Transverse colon (tissue), 4 donors: ENCODE measurements at regions not wholly inside any gene's neighbourhood (a gene's known extent, or its start where the extent isn't known, plus 50 kb on each side); places are given as distances from the start of the nearest gene placed in this dataset.

ENCODE experiments used
- DNase-seq: peaks from one replicate; pipeline ENCODE4 v3.0.0-alpha.2; 2019
- H3K27ac ChIP-seq, 4 donors: fragments of 200-600 bp; sonication (generic); 2 replicates each; pipeline ENCODE4 v1.5.1; 2016 to 2018; ENCODE audit warnings: inconsistent platforms in 4 of 4
- H3K27me3 ChIP-seq: fragments of 200-600 bp; sonication (generic); 2 replicates; pipeline ENCODE4 v1.5.1; 2017; ENCODE audit warnings: inconsistent platforms
- H3K36me3 ChIP-seq, 4 donors: fragments of 200-600 bp; sonication (generic); 2 replicates each; pipeline ENCODE4 v1.5.1; 2017 to 2019; ENCODE audit warnings: inconsistent platforms in 4 of 4
- H3K4me1 ChIP-seq, 4 donors: fragments of 200-600 bp; sonication (generic); 2 replicates each; pipeline ENCODE4 v1.5.1; 2017 to 2020; ENCODE audit warnings: inconsistent platforms in 4 of 4
- H3K4me3 ChIP-seq, 4 donors: fragments of 200-600 bp; sonication (generic); 1 replicate in 1 of 4; 2 replicates in 3 of 4; pipeline versions ENCODE4 v1.5.1 to v1.6.1; 2017 to 2019; ENCODE audit warnings: inconsistent platforms in 4 of 4
- H3K9me3 ChIP-seq, 2 donors: fragments of 200-600 bp; sonication (generic); 2 replicates each; pipeline ENCODE4 v1.5.1; 2017 to 2019; ENCODE audit warnings: inconsistent platforms in 2 of 2
- CTCF ChIP-seq, 5 experiments: fragments of 200-600 bp in 3 of 5; fragments of 450-650 bp in 2 of 5; sonication (generic) in 3 of 5; IDR thresholded peaks; 1 replicate in 2 of 5; 2 replicates in 3 of 5; pipeline ENCODE4 v1.5.1; 2016 to 2017; ENCODE audit warnings: antibody characterized with exemption in 5 of 5, inconsistent platforms in 3 of 5, mild to moderate bottlenecking in 2 of 5, moderate library complexity in 1 of 5
- EP300 ChIP-seq: sonication (generic); formaldehyde crosslinking; IDR thresholded peaks from one replicate; pipeline ENCODE4 v1.6.1; 2017; ENCODE audit warnings: antibody characterized with exemption, low read depth
- POLR2A ChIP-seq: fragments of 450-650 bp; IDR thresholded peaks from one replicate; pipeline ENCODE4 v1.6.1; 2016; ENCODE audit warnings: antibody characterized with exemption, mild to moderate bottlenecking, moderate library complexity
- POLR2AphosphoS5 ChIP-seq, 3 donors: sonication (generic); formaldehyde crosslinking; IDR thresholded peaks; one replicate each; pipeline ENCODE4 v1.6.1; 2016; ENCODE audit warnings: antibody characterized with exemption in 3 of 3
- WGBS, 2 donors: methylation state at CpG; one replicate each; pipeline ENCODE4 v1.1.5; 2018; ENCODE audit warnings: low coverage in 1 of 2; 5-methylcytosine and 5-hydroxymethylcytosine counted together
- in situ Hi-C, 4 donors: fragments of 200-750 bp; cut with MboI; loops; one replicate each; pipeline versions ENCODE4 v1.15.0 to v1.15.1; 2017; ENCODE audit warnings: low sequenced_read_pairs in 3 of 4, low pct_ligation_motif_present in 1 of 4, low pct_unique_long_range_greater_than_20kb in 1 of 4
- intact Hi-C: fragments of 100-400 bp; cut with DNase I; formaldehyde crosslinking; loops from one replicate; pipeline ENCODE4 v1.15.1; 2023; ENCODE audit warnings: low total_unique reads

DNA sequence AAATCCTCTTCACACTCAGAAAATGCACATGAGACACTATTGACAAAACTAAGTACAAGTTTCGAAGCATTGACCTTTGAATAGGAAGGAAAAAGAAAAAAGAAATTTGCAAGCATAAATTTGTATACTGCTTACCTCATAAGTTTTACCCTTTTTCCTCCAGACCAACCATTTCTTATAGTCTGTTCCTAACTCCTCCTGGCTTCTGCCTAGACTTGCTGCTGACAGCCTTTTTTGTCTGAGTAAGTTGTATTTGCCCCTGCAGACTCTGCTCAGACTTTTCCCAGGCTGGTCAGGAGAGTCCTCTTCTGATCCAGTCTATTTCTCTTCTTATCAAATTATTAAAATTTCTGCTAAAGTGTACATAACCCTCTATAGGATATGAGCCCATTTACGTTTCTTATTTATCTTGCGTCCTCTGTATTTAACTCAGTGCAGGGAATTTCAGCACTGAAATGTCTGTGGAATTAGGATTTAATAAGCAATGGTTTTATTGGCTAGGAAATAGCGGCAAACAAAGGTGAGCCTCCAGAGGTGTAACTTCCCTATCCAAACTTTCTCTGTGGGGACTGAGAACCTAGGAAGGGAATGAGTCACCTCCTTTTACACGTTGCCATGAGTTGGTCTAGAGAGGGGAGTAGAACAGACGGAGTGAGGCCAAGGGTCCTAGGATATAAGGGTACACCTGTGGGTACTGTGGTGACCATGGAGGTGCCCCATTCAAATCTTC lies 207.1 kb upstream of the MARCKS start:
- Histone ChIP-seq H3K4me1 (peaks cover 0 to 50% (median 21%) of the 10 kb centered on the region in 4 donors), H3K4me3 (no peak overlapping the region), H3K36me3 (no peaks in the 10 kb centered on the region), H3K27ac (peak overlapping the region in 2 of 4 donors; percentile 49 to 59), H3K9me3 (no peaks in the 10 kb centered on the region), H3K27me3 (no peaks in the 10 kb centered on the region)
- no peak for TF ChIP-seq POLR2AphosphoS5 (IDR thresholded peaks at IDR 0.05)
- no peak for TF ChIP-seq EP300
- no peak for TF ChIP-seq CTCF (IDR thresholded peaks at IDR 0.05)
- TF ChIP-seq POLR2A: no peak
- DNase-seq: no peak
- WGBS, 2 donors: 58 to 67% methylated on average over 4 to 6 of the region's 6 CpGs
- in situ Hi-C loops (loop anchor here in 1 of 4 donors (25.0 kb wide), 1 partner anchor 212 kb away; the partner anchor contains the start of gene MARCKS), intact Hi-C loops (no loop called here)

GRCh38 chr6:113650610-113650979 lies 206.6 kb upstream of the MARCKS start:
- TF ChIP-seq EP300: no peak
- 93 to 98% methylated on average over 3 to 8 of the region's 8 CpGs for WGBS, 2 donors
- no peak overlapping the region for H3K27ac ChIP-seq

DNA sequence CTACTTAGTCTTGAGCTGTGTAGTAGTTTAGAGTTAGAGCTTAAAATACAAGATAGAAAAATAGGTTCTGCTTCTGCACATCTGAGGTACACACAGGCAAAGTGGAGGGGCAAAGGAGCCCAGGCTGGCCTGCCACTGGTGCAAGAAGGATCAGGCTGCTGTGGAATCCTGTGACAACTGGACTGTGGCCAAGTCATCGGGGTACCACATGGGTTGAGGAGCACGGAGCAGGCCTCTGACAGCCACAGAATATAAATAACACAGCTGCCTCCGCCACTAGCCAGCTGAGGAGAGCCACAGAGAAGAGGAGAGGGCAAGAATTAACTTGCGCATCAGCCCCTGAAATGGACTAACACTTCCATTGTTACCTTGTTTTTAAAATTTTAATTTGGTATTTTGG lies 206.0 kb upstream of the MARCKS start:
- no peaks in the 10 kb centered on the region for H3K27me3 ChIP-seq
- peaks cover 0 to 40% (median 14%) of the 10 kb centered on the region in 4 donors for H3K4me1 ChIP-seq
- H3K9me3 ChIP-seq: no peaks in the 10 kb centered on the region
- no peak for TF ChIP-seq CTCF (IDR thresholded peaks at IDR 0.05)
- TF ChIP-seq EP300: no peak
- no peak for TF ChIP-seq POLR2A
- TF ChIP-seq POLR2AphosphoS5 (IDR thresholded peaks at IDR 0.05): no peak
- H3K27ac ChIP-seq: no peak overlapping the region
- no peak overlapping the region for H3K4me3 ChIP-seq
- intact Hi-C loops: no loop called here
- H3K36me3 ChIP-seq: no peaks in the 10 kb centered on the region
- DNase-seq: peak; percentile 33
- in situ Hi-C loops: no loop called here
- WGBS, 2 donors: 56% methylated on average over 4 of the region's 4 CpGs; no CpG with 5 or more reads in 1 of the 2 donors

More at GRCh38 chr6:113650610-113650979, 206.6 kb upstream of the MARCKS start:
- Histone ChIP-seq H3K27me3 (no peaks in the 10 kb centered on the region), H3K4me1 (peaks cover 0 to 45% (median 18%) of the 10 kb centered on the region in 4 donors), H3K9me3 (no peaks in the 10 kb centered on the region), H3K4me3 (no peak overlapping the region), H3K36me3 (no peaks in the 10 kb centered on the region)
- intact Hi-C loops: no loop called here
- in situ Hi-C loops: no loop called here
- DNase-seq: no peak

- intact Hi-C loops (no loop called here), in situ Hi-C loops (no loop called here)
- Histone ChIP-seq H3K27ac (no peak overlapping the region), H3K4me1 (peaks cover 0 to 32% (median 13%) of the 10 kb centered on the region in 4 donors), H3K9me3 (no peaks in the 10 kb centered on the region), H3K36me3 (no peaks in the 10 kb centered on the region), H3K4me3 (no peak overlapping the region), H3K27me3 (no peaks in the 10 kb centered on the region)
- 55 to 58% methylated on average over 1 of the region's 1 CpG for WGBS, 2 donors
- DNase-seq: no peak
- TF ChIP-seq EP300: no peak
- no peak for TF ChIP-seq POLR2A
- TF ChIP-seq CTCF (IDR thresholded peaks at IDR 0.05): no peak
- no peak for TF ChIP-seq POLR2AphosphoS5 (IDR thresholded peaks at IDR 0.05)
Measured at GRCh38 chr6:113651920-113652319, 205.2 kb upstream of the MARCKS start.
